ENCODE measurements at regions not wholly inside any gene's neighbourhood (a gene's known extent, or its start where the extent isn't known, plus 50 kb on each side); places are given as distances from the start of the nearest gene placed in this dataset.

DNA sequence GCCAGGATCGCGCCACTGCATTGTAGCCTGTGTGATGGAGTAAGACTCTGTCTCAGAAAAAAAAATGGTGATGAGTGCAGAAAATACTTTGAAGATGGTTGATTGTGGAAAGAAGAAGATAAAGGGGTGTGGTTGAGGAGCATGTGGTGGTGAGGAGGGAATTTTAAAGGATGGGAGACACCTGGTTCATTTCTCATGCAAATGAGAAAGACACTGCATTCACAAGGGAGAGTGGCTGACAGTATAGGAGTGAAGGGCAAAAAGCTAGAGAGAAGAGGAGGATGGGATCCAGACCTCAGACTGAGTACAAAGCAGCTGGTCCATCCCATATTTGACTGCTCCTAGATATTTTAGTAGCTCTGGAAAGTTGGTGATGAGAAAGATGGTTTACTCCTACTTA, 206.0 kb downstream of the SNAPC1 start:
- TF ChIP-seq, protein P1, sequence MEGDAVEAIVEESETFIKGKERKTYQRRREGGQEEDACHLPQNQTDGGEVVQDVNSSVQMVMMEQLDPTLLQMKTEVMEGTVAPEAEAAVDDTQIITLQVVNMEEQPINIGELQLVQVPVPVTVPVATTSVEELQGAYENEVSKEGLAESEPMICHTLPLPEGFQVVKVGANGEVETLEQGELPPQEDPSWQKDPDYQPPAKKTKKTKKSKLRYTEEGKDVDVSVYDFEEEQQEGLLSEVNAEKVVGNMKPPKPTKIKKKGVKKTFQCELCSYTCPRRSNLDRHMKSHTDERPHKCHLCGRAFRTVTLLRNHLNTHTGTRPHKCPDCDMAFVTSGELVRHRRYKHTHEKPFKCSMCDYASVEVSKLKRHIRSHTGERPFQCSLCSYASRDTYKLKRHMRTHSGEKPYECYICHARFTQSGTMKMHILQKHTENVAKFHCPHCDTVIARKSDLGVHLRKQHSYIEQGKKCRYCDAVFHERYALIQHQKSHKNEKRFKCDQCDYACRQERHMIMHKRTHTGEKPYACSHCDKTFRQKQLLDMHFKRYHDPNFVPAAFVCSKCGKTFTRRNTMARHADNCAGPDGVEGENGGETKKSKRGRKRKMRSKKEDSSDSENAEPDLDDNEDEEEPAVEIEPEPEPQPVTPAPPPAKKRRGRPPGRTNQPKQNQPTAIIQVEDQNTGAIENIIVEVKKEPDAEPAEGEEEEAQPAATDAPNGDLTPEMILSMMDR (IDR thresholded peaks at IDR 0.05), result no peak

DNA sequence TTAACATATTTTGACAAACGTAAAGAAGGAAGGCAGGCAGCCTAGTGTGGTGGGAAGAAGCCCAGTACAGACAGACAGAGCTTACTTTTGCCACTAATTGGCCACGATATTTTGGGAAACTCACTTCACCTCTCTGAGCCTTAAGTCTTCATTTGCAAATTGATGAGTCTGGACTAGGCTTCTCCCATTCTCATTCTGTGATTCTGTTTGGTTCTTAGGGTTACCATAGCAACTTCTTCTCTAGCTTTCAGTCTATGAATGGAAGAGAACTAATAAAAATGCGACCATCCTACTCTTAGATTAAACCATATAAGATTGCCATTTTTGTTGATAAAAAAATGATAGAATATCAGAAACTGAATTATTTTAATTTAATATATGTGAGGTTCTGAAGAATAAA, 210.5 kb downstream of the SNAPC1 start:
- TF ChIP-seq, protein P1 (IDR thresholded peaks at IDR 0.05), result no peak

DNA sequence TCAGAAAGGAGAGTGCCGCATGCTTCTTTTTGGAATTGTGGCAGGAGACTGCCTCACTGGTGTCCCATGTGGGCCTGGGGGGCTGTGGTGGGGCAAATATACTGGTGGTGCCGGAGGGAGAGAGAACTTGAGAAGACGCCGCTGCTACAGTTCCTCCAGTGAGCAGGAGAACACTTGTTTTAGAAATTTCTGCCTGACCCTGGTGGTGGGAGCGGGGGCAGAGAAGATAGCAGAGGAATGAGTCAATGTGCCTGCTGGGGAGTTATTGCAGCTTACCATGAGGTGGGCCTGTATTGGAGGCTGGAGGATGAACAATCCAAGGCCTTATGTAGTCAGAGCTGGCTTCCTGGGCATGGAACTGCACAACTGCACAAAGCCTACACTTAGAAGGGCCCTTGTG, 211.8 kb downstream of the SNAPC1 start:
- TF ChIP-seq, protein P1 (IDR thresholded peaks at IDR 0.05), result no peak

DNA sequence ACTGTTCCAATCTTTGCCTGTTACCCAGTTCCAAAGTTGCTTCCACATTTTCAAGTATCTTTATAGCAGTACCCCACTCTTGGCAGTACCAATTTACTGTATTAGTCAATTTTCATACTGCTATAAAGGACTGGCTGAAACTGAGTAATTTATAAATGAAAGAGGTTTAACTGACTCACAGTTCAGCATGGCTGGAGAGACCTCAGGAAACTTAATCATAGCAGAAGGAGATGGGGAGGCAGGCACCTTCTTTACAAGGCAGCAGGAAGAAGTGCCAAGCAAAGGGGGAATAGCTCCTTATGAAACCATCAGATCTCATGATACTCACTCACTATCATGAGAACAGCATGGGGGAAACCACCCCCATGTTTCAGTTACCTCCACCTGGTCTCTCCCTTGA, 215.0 kb downstream of the SNAPC1 start:
- TF ChIP-seq, protein P1 (IDR thresholded peaks at IDR 0.05), result no peak

DNA sequence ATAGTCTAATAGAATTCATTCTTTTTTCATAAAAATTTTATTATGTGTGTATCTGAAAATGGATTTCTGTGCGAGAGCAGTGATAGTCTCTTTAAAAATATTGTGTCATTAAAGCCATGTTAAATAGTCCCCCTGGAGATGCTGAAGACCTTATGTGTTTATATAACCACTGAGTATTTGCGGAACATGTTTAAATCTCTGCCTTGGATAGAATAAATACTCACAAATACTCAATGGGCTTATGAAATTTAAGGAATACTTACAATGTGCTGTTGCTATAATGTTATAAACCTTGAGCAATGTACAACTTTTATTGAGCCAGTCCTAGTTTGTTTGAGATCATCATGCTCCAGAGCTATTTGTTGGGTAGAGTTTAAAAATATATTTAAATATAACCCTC, 226.0 kb downstream of the SNAPC1 start:
- TF ChIP-seq, protein P1 (IDR thresholded peaks at IDR 0.05), result no peak

DNA sequence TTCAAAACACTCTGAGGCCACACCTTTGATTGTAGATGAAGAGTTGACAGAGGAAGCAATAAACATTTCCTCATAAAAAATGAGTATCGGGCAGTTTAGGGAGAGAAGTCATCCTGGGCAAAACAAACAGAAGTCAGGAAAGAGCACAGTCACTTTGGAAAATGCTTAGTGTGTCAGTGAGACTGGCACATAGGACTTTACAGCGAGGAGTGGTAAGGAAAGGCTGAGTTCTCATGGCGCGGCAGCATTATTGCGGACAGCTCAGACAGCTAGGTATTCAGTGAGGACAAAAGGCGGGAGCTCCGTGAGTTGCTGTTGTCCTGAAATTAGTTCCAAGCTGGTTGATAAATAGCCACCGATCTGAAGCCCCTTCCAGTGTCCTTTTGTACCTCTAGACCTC, 229.9 kb downstream of the SNAPC1 start:
- TF ChIP-seq, protein P1 (IDR thresholded peaks at IDR 0.05), result no peak

DNA sequence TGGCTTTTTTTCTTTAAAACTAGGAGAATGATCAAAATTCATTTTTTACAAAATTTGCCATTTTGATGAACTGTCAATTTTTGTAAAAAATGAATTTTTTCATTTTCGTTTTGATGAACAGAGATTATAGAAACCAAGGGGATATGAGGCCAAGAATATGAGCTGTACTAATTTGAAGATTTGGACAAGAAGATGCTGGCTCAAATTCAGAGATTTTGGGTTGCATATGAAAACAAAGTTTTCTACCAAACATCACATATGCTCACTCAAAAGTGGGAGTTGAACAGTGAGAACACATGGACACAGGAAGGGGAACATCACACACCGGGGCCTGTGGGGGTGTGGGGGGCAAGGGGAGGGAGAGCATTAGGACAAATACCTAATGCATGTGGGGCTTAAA, 230.7 kb downstream of the SNAPC1 start:
- TF ChIP-seq, protein P1 (IDR thresholded peaks at IDR 0.05), result no peak

DNA sequence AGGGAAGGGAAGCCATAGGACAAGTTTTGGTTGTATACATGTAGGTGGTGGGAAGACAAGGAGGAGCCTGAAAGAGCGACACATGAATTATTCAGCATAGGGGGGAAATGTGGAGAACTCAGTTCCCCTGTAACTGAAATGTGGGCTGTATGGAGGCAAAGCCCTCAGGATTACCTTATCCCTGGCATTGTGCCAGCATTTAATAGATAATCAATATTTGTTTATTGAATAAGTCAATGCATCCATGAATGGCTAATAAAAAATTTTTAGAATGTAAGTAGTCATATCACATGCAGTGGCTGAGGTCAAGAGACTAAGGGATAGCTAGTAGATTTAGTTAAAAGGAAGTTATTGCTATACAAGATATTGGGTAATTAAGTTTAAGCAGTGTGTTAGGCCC, 232.4 kb downstream of the SNAPC1 start:
- TF ChIP-seq, protein P1 (IDR thresholded peaks at IDR 0.05), result no peak

Measured in LNCAP (cell line).